HG02763 (cell line): ENCODE measurements at regions not wholly inside any gene's neighbourhood (a gene's known extent, or its start where the extent isn't known, plus 50 kb on each side); places are given as distances from the start of the nearest gene placed in this dataset.

ENCODE experiments used
- ATAC-seq: cut with Tn5 transposase; IDR thresholded peaks from one replicate; pipeline ENCODE4 v1.9.1; 2021; ENCODE audit warnings: mild to moderate bottlenecking, moderate library complexity; ENCODE audit not compliant: unreplicated experiment

DNA sequence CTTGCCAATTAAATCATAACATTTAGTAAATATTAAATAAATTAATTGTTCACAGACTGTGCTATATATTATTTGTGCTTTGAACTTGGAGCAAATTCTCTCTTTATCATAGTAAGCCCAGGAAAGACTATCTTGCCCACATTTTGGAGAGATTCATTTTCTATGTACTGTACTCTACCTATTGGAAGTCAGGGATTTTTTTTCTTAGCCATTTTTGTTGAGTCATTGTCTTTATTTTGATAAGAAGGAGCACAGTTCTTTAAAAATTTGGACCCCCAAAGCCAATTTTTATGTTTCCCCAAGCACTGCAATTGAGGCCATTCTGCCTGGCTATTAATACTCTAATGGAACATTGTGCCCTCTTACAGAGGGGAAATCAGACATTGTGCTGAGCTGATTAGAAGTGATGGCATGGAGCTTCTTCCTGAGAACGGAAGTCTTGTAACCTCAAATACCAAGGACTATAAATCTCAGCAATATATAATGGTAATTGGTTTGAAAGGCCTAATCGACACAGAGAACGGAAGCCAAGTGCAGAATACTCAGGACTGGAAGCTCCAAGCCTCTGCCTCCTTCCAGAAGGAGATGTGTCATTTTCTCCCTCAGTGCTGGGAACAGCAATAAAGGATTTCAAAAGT lies 188.8 kb upstream of the PAPPA start:
- no peak for ATAC-seq

DNA sequence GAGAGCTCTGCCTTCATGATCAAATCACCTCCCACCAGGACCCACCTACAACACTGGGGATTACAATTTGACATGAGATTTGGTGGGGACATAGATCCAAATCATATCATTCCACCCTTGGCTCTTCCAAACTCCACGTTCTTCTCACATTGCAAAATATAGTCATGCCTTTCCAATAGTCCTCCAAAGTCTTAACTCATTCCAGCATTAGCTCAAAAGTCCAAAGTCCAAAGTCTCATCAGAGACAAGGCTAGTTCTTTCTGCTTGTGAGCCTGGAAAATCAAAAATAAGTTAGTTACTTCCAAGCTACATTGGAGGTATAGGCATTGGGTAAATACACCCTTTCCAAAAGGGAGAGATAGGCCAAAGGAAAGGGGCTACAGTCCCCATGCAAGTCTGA lies 186.9 kb upstream of the PAPPA start:
- no peak for ATAC-seq

GRCh38 chr9:115969096-115969495 lies 184.5 kb upstream of the PAPPA start:
- no peak for ATAC-seq

DNA sequence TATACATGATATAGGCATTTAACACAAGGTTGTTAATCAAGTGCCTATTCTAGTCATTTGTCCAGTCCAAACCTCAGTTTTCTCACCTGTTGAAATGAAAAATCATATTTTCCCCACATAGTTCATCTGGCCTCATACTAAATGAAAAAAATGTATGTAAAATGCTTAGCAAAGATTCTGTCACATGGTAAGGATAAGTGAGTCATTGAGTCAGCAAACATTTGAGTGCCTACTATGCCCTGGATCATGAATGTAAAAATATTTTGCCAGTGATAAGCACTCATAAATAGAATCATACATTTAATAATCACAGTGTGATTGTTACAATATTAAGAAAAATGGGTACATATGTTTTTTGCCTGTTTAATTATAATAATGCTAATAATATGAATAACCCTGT lies 181.2 kb upstream of the PAPPA start:
- ATAC-seq, result no peak

- ATAC-seq, result no peak
Measured at GRCh38 chr9:115972843-115973595, 180.6 kb upstream of the PAPPA start.

DNA sequence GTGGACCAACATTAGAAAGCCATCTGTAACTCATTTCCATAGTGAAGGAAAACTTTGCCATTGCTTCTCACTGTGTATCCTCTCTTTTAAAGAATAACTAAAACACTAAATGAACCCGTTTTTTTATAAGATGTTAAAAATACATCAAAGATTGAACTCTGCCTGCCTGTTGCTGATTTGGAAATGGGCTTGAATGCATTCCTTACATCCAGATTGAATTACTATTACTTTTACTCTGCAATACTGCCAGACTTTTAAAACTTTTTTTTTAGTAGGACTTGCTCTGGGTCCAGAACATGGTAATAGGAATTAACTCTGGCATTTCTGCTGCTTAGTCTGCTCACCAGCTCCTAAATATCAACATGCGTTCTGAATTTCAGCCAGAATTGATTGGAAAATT lies 176.8 kb upstream of the PAPPA start:
- ATAC-seq, result no peak

DNA sequence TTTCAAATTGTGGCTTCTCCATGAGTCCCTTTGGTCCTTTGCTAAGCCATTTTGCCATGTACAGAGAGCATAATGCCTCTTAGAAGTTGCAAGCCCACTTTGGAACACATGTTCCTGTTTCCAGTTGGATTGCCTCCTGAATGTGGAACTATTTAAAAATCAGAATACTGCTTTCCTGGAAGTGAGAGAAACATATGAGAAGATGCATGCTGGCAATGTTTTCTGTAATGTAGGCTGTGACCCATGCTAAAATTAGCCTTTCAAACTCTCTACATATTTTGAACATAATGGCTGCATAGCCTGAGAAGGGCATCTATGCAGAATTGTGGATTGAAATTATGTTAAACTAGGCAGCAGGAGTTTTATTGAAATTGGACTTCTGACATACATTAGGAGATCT lies 175.5 kb upstream of the PAPPA start:
- ATAC-seq, result no peak

- no peak for ATAC-seq
Measured at GRCh38 chr9:115978659-115979096, 174.9 kb upstream of the PAPPA start.

- no peak for ATAC-seq
Measured at GRCh38 chr9:115980054-115980453, 173.5 kb upstream of the PAPPA start.

GRCh38 chr9:115980502-115980901 lies 173.1 kb upstream of the PAPPA start:
- ATAC-seq, result no peak

DNA sequence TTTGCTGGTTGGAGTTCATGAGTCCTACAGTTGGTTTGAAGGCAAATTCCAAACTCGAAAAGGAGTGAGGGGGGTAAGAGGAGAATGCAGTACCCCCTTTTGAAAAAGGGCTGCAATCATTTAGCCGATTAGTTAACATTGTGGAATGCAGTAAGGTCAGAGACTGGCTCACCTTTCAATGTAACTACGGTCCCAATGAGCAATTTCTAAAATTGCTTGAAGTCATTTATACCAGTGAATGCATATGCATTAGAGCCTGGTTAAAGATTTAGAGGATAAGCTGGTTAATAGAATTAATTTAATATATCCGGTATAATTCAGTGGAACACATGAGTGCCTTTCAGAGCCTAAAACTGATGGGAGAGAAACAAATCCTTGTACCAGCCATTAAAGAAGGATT lies 172.6 kb upstream of the PAPPA start:
- no peak for ATAC-seq

DNA sequence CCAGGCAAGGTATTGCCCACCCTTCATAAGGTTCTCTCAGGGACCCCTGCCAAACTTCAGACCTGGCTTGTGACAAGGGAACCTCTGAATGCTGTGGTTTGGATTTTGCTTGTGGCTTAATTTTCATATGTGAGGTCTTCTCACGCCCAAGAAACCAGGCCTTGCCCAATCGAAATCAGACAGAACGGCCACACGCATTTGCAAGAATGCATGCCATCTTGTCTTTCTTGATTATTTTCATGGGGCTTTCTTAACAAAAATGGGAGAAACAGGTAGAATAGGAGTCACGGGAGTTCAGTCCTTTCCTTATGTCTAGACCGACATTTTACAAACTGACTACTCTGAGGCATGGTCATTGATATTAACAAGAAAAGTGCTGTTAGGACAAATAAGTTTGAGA lies 170.2 kb upstream of the PAPPA start:
- no peak for ATAC-seq

GRCh38 chr9:115985657-115986056 lies 167.9 kb upstream of the PAPPA start:
- no peak for ATAC-seq

DNA sequence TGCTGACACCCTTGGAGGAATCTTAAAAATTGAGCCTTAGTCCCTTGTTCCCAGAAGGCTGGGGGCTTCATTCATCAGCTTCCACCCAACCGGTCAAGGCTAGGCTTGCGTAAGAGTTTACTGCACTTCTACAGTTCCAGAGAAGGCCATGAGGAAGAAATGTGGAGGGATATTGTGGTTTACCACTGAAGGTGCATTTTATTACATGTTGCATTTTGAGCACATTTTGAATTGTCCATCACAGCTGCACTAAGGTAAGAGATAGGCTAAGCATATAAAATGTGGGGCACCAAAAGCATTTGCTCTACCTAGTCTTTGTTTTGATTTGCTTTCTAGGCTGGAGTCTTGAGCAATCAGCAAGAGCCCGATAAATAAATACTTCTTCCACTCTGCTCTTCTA lies 167.1 kb upstream of the PAPPA start:
- no peak for ATAC-seq

GRCh38 chr9:115988701-115989100 lies 164.9 kb upstream of the PAPPA start:
- ATAC-seq, result no peak

DNA sequence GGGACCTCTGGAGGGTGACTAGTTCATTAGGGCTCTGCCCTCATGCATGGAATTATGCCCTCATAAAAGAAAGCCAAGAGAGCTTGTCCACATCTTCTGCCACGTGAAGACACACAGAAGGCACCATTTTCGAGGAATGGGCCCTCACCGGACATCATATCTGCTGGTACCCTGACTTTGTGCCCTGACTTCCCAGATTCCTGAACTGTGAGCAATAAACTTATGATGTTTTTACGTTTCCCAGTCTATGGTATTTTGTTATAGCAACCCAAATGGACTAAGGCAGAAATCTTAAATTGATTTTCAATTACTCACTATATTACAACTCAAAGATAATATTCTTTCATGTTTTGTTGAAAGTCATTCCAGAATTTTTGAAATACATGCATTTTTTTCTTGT lies 163.8 kb upstream of the PAPPA start:
- no peak for ATAC-seq

GRCh38 chr9:115992834-115993233 lies 160.8 kb upstream of the PAPPA start:
- ATAC-seq, result no peak

- no peak for ATAC-seq
Measured at GRCh38 chr9:115997923-115998322, 155.7 kb upstream of the PAPPA start.

- ATAC-seq, result no peak
Measured at GRCh38 chr9:115998666-115999065, 154.9 kb upstream of the PAPPA start.

DNA sequence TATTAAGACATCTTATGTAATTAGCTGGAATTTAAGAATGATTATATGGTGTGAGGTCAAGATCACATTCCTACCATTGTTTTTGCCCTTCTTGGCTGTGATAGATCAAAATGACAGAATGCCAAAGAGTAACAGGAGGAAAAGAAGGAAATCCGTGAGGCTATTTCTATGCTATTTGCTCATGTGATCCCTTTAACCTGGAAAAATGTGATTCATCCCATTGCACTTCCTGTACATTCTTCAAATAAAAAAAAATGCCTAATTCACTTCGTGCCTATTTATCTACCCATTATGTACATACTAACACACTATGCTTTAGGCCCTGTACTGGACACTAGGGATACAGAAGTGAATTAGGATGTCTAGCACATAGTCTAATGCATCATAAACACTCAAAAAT lies 154.1 kb upstream of the PAPPA start:
- no peak for ATAC-seq

DNA sequence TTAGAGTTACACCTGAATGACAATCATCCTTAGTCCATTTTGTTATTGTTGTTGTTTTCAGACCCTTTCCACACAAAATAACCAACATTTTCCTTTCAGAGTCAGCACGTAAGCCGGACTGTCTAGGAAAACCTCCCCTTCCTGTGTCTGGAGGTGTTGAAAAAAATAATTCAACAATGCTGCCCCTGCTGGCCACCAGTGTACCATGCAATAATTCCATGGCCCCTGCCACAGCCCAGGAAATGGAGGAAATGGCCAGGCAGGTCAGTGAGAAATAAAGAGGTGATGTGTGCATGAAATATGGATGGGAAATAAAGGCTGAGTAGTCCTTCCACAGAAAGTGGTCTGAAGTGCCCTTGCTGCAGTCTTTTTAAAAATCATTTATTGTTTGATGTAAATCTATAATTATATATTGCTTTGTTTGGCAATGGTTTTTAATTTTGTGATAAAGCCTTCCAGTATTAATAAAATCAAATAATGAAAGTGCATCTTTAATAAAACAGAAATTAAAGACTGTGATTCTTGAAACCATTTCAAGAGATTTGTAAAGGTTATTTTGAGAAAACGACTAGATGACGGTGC lies 152.8 kb upstream of the PAPPA start:
- no peak for ATAC-seq

DNA sequence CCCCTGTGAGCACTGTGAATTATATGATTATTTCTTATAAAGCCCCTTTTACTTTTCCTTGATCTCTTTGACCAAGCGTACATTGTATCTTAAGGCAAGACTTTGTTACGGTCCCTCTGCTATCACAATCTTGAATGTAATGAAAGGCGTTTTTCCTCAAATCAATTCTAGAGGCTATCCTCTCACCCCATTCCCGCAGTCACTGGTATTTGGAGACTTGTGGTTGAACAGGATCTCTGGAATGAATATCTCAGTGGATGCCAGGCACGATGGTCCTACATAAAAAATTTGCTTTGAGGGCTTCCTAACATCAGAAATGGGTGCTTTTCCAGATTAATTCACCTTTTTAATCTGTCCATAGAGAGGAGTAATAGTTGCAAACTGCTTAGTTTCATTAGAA lies 151.4 kb upstream of the PAPPA start:
- no peak for ATAC-seq
